Panc1 (cell line): ENCODE measurements at regions not wholly inside any gene's neighbourhood (a gene's known extent, or its start where the extent isn't known, plus 50 kb on each side); places are given as distances from the start of the nearest gene placed in this dataset.
"Not testable (repeated sequence)": the region's sequence is repeated elsewhere in the genome, so short reads cannot be mapped to it uniquely, and the experiment has no call there.

ENCODE experiments used
- ATAC-seq: fragments of 200-7000 bp; cut with Tn5 transposase; 2 replicates; pipeline ENCODE4 v1.9.1; 2020; ENCODE audit warnings: mild to moderate bottlenecking, moderate library complexity
- BruUV-seq: library from RNA; stranded (reverse); fragments of 400-500 nt; replicated peaks from 2 replicates; lab custom pipeline; 2021; lab: Mats Ljungman, UMichigan
- CTCF ChIA-PET: fragments of 300-600 bp; sonication (Branson Sonifier 250); formaldehyde crosslinking; loops from one replicate; lab custom pipeline; 2022; ENCODE audit warnings: antibody characterized with exemption; lab: Charles Lee
- POLR2A ChIA-PET: fragments of 300-600 bp; sonication (Branson Sonifier 250); formaldehyde crosslinking; loops from one replicate; lab custom pipeline; 2022; ENCODE audit warnings: antibody characterized with exemption; lab: Charles Lee
- DNase-seq: peaks from one replicate; pipeline ENCODE4 v3.0.0-alpha.2; 2010; ENCODE audit warnings: low read depth, low spot score
- H3K27ac ChIP-seq: 2 replicates; pipeline ENCODE4 v1.5.1; 2011; ENCODE audit warnings: mild to moderate bottlenecking, low read length, inconsistent platforms
- H3K27me3 ChIP-seq: fragments of 200-500 bp; sonication (Bioruptor generic); 2 replicates; pipeline ENCODE4 v1.6.0; 2014; ENCODE audit warnings: low read length, inconsistent platforms; ENCODE audit not compliant: control insufficient read depth, insufficient read depth
- H3K36me3 ChIP-seq: fragments of 200-500 bp; sonication (Bioruptor generic); 2 replicates; pipeline ENCODE4 v1.5.1; 2014; ENCODE audit warnings: inconsistent platforms, mild to moderate bottlenecking, low read length, moderate library complexity; ENCODE audit not compliant: control insufficient read depth, insufficient read depth
- H3K4me1 ChIP-seq: 2 replicates; pipeline ENCODE4 v1.5.1; 2011; ENCODE audit warnings: inconsistent platforms, mild to moderate bottlenecking, low read length, moderate library complexity; ENCODE audit not compliant: control insufficient read depth, insufficient read depth
- H3K4me3 ChIP-seq, 2 experiments: 2 replicates each; pipeline ENCODE4 v1.5.1; 2011 to 2012; ENCODE audit warnings: low read depth in 2 of 2, low read length in 2 of 2, mild to moderate bottlenecking in 2 of 2, inconsistent platforms in 1 of 2, moderate library complexity in 1 of 2
- H3K9me3 ChIP-seq: fragments of 200-500 bp; sonication (Bioruptor generic); 2 replicates; pipeline ENCODE4 v1.5.1; 2014; ENCODE audit warnings: low read depth, mild to moderate bottlenecking, inconsistent platforms, low read length, moderate library complexity; ENCODE audit not compliant: control insufficient read depth, insufficient read depth
- POLR2AphosphoS5 ChIP-seq: IDR thresholded peaks from 2 replicates; pipeline ENCODE4 v1.6.1; 2012; ENCODE audit warnings: mild to moderate bottlenecking, low read depth, low read length, moderate library complexity
- SIN3A ChIP-seq: IDR thresholded peaks from 2 replicates; pipeline ENCODE4 v1.6.1; 2012; ENCODE audit warnings: low read depth, mild to moderate bottlenecking, low read length, moderate library complexity, borderline replicate concordance; ENCODE audit not compliant: insufficient read depth
- TCF7L2 ChIP-seq: IDR thresholded peaks from 2 replicates; pipeline ENCODE4 v1.6.1; 2011; ENCODE audit warnings: mild to moderate bottlenecking, low read depth, low read length, inconsistent platforms
- in situ Hi-C: cut with HindIII; loops from 2 replicates; pipeline ENCODE4 v1.10.0; 2016; ENCODE audit warnings: low sequenced_read_pairs, low pct_unique_long_range_greater_than_20kb
- intact Hi-C: fragments of 100-400 bp; cut with micrococcal nuclease; formaldehyde crosslinking; loops from one replicate; pipeline ENCODE4 v1.10.0; 2022; ENCODE audit not compliant: unreplicated experiment
- TF ChIP-seq, protein P1 (sequence below): fragments of 450-650 bp; IDR thresholded peaks from 2 replicates; pipeline ENCODE4 v1.5.1; 2017; ENCODE audit warnings: mild to moderate bottlenecking
- TF ChIP-seq, protein P2 (sequence below), 2 experiments: IDR thresholded peaks; 2 replicates each; pipeline ENCODE4 v1.6.1; 2011 to 2012; ENCODE audit warnings: low read depth in 2 of 2, control low read depth in 1 of 2, low read length in 1 of 2, mild to moderate bottlenecking in 1 of 2, moderate library complexity in 1 of 2; ENCODE audit not compliant: insufficient read depth in 1 of 2

DNA sequence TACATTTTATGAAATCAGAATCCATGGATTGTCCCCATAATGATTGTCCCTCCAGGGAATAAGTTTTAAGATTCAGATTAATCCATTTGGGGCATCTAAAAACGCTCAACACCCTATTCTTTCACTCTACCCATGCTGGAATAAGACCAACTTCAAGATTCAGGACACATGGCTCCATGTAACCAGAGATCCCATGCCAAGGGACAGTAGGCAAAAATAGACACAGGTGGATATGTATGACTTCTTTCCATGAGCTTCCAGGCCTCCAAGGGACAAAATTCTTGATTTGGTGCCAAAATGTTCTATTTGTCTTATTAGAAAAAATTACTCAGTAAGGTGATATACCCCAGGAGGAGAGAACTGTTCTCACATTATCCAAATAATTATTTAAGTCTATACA is 178.8 kb downstream of the NRIP1 start:
- ChIA-PET POLR2A (no interaction called here), CTCF (no interaction called here)
- H3K4me1 ChIP-seq: peaks cover 3% of the 10 kb centered on the region; the same call in 1 of the 2 replicates
- no peaks in the 10 kb centered on the region for H3K36me3 ChIP-seq
- DNase-seq: no peak
- intact Hi-C loops (no loop called here), in situ Hi-C loops (no loop called here)
- H3K9me3 ChIP-seq: no peaks in the 10 kb centered on the region
- no TSS peak for BruUV-seq
- H3K4me3 ChIP-seq: no peak overlapping the region
- no peak for ATAC-seq
- H3K27me3 ChIP-seq: no peaks in the 10 kb centered on the region
- TF ChIP-seq SIN3A: no peak
- no peak for TF ChIP-seq TCF7L2
- no peak for TF ChIP-seq POLR2AphosphoS5
- TF ChIP-seq, protein P1, sequence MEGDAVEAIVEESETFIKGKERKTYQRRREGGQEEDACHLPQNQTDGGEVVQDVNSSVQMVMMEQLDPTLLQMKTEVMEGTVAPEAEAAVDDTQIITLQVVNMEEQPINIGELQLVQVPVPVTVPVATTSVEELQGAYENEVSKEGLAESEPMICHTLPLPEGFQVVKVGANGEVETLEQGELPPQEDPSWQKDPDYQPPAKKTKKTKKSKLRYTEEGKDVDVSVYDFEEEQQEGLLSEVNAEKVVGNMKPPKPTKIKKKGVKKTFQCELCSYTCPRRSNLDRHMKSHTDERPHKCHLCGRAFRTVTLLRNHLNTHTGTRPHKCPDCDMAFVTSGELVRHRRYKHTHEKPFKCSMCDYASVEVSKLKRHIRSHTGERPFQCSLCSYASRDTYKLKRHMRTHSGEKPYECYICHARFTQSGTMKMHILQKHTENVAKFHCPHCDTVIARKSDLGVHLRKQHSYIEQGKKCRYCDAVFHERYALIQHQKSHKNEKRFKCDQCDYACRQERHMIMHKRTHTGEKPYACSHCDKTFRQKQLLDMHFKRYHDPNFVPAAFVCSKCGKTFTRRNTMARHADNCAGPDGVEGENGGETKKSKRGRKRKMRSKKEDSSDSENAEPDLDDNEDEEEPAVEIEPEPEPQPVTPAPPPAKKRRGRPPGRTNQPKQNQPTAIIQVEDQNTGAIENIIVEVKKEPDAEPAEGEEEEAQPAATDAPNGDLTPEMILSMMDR: no peak
- no peak overlapping the region for H3K27ac ChIP-seq

DNA sequence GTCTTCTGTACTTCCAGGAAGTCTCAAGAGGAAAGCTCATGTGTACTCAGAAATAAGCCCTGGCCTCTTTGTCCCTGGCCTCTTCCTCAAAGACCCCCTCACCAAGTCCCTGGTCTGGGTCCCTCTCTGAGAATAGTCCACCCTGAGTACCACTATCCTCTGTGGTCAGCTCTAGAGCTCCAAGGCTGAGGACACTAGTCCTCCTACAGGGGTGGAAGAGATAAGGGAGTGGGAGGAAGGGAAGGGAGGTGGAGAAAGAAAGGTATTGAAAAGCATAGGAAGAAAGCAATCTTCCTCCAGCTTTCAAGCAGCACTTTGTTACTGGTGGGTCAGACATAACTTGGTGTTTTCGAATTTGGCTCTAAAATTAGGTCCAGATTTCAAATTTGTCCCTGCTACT is 181.4 kb downstream of the NRIP1 start:
- H3K4me3 ChIP-seq: no peak overlapping the region
- no TSS peak for BruUV-seq
- H3K36me3 ChIP-seq: no peaks in the 10 kb centered on the region
- H3K27ac ChIP-seq: no peak overlapping the region
- in situ Hi-C loops: no loop called here
- DNase-seq (no peak), ATAC-seq (no peak)
- peaks cover 2% of the 10 kb centered on the region; the same call in 1 of the 2 replicates for H3K4me1 ChIP-seq
- POLR2A ChIA-PET: no interaction called here
- TF ChIP-seq, protein P2, sequence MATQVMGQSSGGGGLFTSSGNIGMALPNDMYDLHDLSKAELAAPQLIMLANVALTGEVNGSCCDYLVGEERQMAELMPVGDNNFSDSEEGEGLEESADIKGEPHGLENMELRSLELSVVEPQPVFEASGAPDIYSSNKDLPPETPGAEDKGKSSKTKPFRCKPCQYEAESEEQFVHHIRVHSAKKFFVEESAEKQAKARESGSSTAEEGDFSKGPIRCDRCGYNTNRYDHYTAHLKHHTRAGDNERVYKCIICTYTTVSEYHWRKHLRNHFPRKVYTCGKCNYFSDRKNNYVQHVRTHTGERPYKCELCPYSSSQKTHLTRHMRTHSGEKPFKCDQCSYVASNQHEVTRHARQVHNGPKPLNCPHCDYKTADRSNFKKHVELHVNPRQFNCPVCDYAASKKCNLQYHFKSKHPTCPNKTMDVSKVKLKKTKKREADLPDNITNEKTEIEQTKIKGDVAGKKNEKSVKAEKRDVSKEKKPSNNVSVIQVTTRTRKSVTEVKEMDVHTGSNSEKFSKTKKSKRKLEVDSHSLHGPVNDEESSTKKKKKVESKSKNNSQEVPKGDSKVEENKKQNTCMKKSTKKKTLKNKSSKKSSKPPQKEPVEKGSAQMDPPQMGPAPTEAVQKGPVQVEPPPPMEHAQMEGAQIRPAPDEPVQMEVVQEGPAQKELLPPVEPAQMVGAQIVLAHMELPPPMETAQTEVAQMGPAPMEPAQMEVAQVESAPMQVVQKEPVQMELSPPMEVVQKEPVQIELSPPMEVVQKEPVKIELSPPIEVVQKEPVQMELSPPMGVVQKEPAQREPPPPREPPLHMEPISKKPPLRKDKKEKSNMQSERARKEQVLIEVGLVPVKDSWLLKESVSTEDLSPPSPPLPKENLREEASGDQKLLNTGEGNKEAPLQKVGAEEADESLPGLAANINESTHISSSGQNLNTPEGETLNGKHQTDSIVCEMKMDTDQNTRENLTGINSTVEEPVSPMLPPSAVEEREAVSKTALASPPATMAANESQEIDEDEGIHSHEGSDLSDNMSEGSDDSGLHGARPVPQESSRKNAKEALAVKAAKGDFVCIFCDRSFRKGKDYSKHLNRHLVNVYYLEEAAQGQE (IDR thresholded peaks at IDR 0.05; ENCODE audit: insufficient read depth in 1 of 2, low read depth in 2 of 2, low read length in 1 of 2): no peak
- TF ChIP-seq POLR2AphosphoS5: no peak
- no peak for TF ChIP-seq TCF7L2
- TF ChIP-seq SIN3A: no peak
- TF ChIP-seq, protein P1: no peak
- CTCF ChIA-PET: no interaction called here
- intact Hi-C loops: no loop called here
- H3K27me3 ChIP-seq: no peaks in the 10 kb centered on the region
- H3K9me3 ChIP-seq: no peaks in the 10 kb centered on the region

DNA sequence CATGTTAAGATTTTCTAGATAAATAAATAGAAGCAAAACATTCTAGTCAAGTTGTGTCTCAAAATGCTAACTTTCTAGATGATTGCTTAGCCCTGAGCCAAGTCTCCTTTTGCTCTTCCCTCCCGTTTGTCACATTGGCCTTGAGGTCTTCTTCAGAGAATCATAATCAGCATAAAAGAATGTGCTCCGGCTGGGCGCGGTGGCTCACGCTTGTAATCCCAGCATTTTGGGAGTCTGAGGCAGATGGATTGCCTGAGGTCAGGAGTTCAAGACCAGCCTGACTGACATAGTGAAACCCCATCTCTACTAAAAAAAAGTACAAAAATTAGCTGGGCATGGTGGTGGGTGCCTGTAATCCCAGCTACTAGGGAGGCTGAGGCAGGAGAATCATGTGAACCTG is 182.3 kb downstream of the NRIP1 start:
- intact Hi-C loops, H3K4me1 ChIP-seq, H3K9me3 ChIP-seq, H3K36me3 ChIP-seq, H3K27ac ChIP-seq, CTCF ChIA-PET, DNase-seq, POLR2A ChIA-PET, H3K4me3 ChIP-seq, in situ Hi-C loops, H3K27me3 ChIP-seq, ATAC-seq, BruUV-seq: not testable (repeated sequence)
